ENCODE measurements at regions not wholly inside any gene's neighbourhood (a gene's known extent, or its start where the extent isn't known, plus 50 kb on each side); places are given as distances from the start of the nearest gene placed in this dataset.

DNA sequence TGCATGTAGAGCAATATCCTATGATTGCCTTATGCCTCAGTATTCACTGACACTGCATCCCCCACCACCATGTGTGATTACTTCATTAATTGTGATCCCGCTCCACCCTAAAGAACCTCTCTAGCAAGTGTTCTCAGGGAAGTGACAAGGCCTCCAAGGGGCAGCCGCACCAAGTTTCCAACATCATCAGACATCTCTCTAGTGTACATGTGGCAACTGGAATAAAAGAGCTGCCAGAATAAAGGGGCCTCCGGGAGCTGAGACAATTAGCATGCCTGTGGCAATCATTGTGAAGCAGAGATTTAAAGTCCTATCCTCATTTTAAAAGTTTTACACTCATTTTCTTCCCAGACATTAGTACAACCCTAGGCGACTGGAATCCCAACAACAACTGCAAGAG lies 902.1 kb upstream of the SEMA6D start:
- POLR2A ChIA-PET, result no interaction called here
- H3K79me2 ChIP-seq (ENCODE audit: insufficient read depth, low read length), result no peaks in the 10 kb centered on the region

DNA sequence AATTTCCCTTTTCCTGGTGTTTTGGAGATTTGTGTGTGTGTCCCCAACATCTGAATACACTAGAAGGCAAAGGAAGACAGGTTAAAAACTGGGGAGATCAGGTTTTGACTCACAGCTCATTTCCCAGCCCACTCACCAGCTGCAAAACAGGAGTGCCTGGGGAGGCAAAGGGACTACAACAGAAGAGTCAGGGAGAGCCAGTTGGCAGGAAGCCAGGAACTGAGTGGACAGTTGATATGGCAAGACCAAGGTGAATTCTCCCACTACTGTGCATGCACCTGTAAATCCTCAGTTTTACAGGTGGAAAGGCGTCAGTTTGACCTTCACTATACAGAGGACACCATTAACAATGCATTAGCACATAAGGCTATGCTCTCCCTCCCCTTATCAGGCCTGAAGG lies 901.5 kb upstream of the SEMA6D start:
- Histone ChIP-seq H2AFZ (ENCODE audit: low read depth, low read length, poor library complexity, severe bottlenecking) (no peak overlapping the region), H3K27ac (ENCODE audit: low read depth, low read length) (no peak overlapping the region), H3K9me3 (ENCODE audit: control insufficient read depth in 1 of 2, insufficient read depth in 1 of 2, low read depth in 1 of 2, low read length in 2 of 2) (peaks cover 18 to 56% of the 10 kb centered on the region in 2 experiments; a peak in 2 of 4 replicates), H3K9me2 (ENCODE audit: insufficient read depth) (no peaks in the 10 kb centered on the region), H3K36me3 (ENCODE audit: control insufficient read depth in 1 of 2, insufficient read depth in 2 of 2, low read length in 2 of 2) (no peaks in the 10 kb centered on the region), H3K4me1 (ENCODE audit: control insufficient read depth in 1 of 2, insufficient read depth in 2 of 2, low read length in 2 of 2) (no peaks in the 10 kb centered on the region), H3K4me3 (replicated peaks in 1 of 2; ENCODE audit: low read depth in 1 of 2, low read length in 2 of 2) (no peak overlapping the region), H3K27me3 (ENCODE audit: insufficient read depth, low read length) (no peaks in the 10 kb centered on the region), H4K20me1 (ENCODE audit: insufficient read depth) (no peaks in the 10 kb centered on the region), H3K9ac (ENCODE audit: low read length) (no peak overlapping the region), H3K4me2 (ENCODE audit: low read length) (no peak overlapping the region), H3K79me2 (ENCODE audit: insufficient read depth, low read length) (no peaks in the 10 kb centered on the region)
- POLR2A ChIA-PET, result no interaction called here
- CTCF ChIA-PET, result no interaction called here
- RAD21 ChIA-PET (ENCODE audit: low non-redundant PET in 1 of 2, low total read pairs in 2 of 2, uncharacterized antibody in 2 of 2, unreplicated experiment in 2 of 2), result no interaction called here
- TF ChIP-seq CBX3 (IDR thresholded peaks at IDR 0.05; ENCODE audit: low read depth), result no peak
- TF ChIP-seq, protein P1, sequence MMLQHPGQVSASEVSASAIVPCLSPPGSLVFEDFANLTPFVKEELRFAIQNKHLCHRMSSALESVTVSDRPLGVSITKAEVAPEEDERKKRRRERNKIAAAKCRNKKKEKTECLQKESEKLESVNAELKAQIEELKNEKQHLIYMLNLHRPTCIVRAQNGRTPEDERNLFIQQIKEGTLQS (IDR thresholded peaks at IDR 0.05), result no peak
- TF ChIP-seq CEBPB (IDR thresholded peaks at IDR 0.05; ENCODE audit: low read depth), result no peak
- TF ChIP-seq SP1 (IDR thresholded peaks at IDR 0.05; ENCODE audit: low read depth), result no peak
- no peak for TF ChIP-seq ZNF274 (IDR thresholded peaks at IDR 0.05; ENCODE audit: low read depth, low read length)
- TF ChIP-seq SRF (IDR thresholded peaks at IDR 0.05; ENCODE audit: low read depth), result no peak
- no peak for TF ChIP-seq POLR2AphosphoS5 (IDR thresholded peaks at IDR 0.05; ENCODE audit: low read depth, low read length)
- DNase-seq (ENCODE audit: low read depth, low spot score) (no peak), ATAC-seq (no peak)
- intact Hi-C loops (cut with micrococcal nuclease), result no loop called here
- BruUV-seq (replicated peaks), result no TSS peak

More for the DNA sequence above, 902.1 kb upstream of the SEMA6D start:
- H2AFZ ChIP-seq (ENCODE audit: low read depth, low read length, poor library complexity, severe bottlenecking), result no peak overlapping the region
- H3K9ac ChIP-seq (ENCODE audit: low read length), result no peak overlapping the region
- ChIA-PET CTCF (no interaction called here), RAD21 (ENCODE audit: low non-redundant PET in 1 of 2, low total read pairs in 2 of 2, uncharacterized antibody in 2 of 2, unreplicated experiment in 2 of 2) (no interaction called here)
- ATAC-seq, result no peak
- TF ChIP-seq JUND (IDR thresholded peaks at IDR 0.05), result no peak
- no peaks in the 10 kb centered on the region for H3K9me2 ChIP-seq (ENCODE audit: insufficient read depth)
- H3K27me3 ChIP-seq (ENCODE audit: insufficient read depth, low read length), result no peaks in the 10 kb centered on the region
- peaks cover 12 to 54% of the 10 kb centered on the region in 2 experiments; a peak in 2 of 4 replicates for H3K9me3 ChIP-seq (ENCODE audit: control insufficient read depth in 1 of 2, insufficient read depth in 1 of 2, low read depth in 1 of 2, low read length in 2 of 2)
- DNase-seq (ENCODE audit: low read depth, low spot score), result no peak
- H3K4me2 ChIP-seq (ENCODE audit: low read length), result no peak overlapping the region
- H3K4me1 ChIP-seq (ENCODE audit: control insufficient read depth in 1 of 2, insufficient read depth in 2 of 2, low read length in 2 of 2), result no peaks in the 10 kb centered on the region
- no TSS peak for BruUV-seq (replicated peaks)
- no peak overlapping the region for H3K27ac ChIP-seq (ENCODE audit: low read depth, low read length)
- no peaks in the 10 kb centered on the region for H4K20me1 ChIP-seq (ENCODE audit: insufficient read depth)
- no peaks in the 10 kb centered on the region for H3K36me3 ChIP-seq (ENCODE audit: control insufficient read depth in 1 of 2, insufficient read depth in 2 of 2, low read length in 2 of 2)
- no peak overlapping the region for H3K4me3 ChIP-seq (replicated peaks in 1 of 2; ENCODE audit: low read depth in 1 of 2, low read length in 2 of 2)
- intact Hi-C loops (cut with micrococcal nuclease), result no loop called here

All from HCT116 (cell line).